ENCODE measurements at regions not wholly inside any gene's neighbourhood (a gene's known extent, or its start where the extent isn't known, plus 50 kb on each side); places are given as distances from the start of the nearest gene placed in this dataset.

DNA sequence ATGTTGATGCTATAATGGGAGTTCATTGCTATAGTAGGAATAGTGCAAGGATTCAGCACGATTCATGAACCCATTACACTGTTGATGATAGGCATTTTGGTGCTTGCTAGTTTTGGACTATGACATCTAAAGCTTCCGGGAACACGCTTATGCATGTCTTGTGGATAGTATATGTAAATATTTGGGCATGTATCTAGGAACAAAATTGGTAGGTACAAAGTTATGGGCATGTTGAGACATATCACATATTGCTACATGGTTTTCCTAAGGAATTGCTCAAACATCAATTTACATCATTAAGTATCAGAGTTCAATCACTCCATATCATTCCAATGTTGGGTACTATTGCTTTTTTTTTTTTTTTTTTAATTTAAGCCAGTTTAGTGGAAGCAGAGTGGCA lies 1103.2 kb downstream of the TBC1D22A start:
- no peaks in the 10 kb centered on the region for H3K27me3 ChIP-seq (ENCODE audit: control insufficient read depth, insufficient read depth, low read length)
- in situ Hi-C loops (cut with MboI; ENCODE audit: low sequenced_read_pairs) (no loop called here), dilution Hi-C loops (cut with HindIII; ENCODE audit: low sequenced_read_pairs, unreplicated experiment) (no loop called here), intact Hi-C loops (cut with micrococcal nuclease) (no loop called here)
- no TSS peak for BruUV-seq (replicated peaks)
- no peaks in the 10 kb centered on the region for H3K9me1 ChIP-seq (ENCODE audit: insufficient read depth, low read length)
- no peaks in the 10 kb centered on the region for H3K4me1 ChIP-seq (ENCODE audit: control insufficient read depth, insufficient read depth, low read length)
- H3K4me2 ChIP-seq (ENCODE audit: low read depth, low read length), result no peak overlapping the region
- H3K36me3 ChIP-seq (ENCODE audit: control insufficient read depth, insufficient read depth, low read length), result no peaks in the 10 kb centered on the region
- ATAC-seq (ENCODE audit: low read depth), result no peak
- H3K27ac ChIP-seq (ENCODE audit: insufficient read depth, low read length), result no peak overlapping the region
- no peak overlapping the region for H4K8ac ChIP-seq (ENCODE audit: low read depth in 2 of 2, low read length in 2 of 2)
- TF ChIP-seq MAZ (IDR thresholded peaks at IDR 0.05; ENCODE audit: borderline replicate concordance, low read depth, low read length) (no peak), CEBPB (IDR thresholded peaks at IDR 0.05; ENCODE audit: low read depth, low read length) (no peak), MXI1 (IDR thresholded peaks at IDR 0.05; ENCODE audit: borderline replicate concordance, low read depth, low read length) (no peak), FOS (IDR thresholded peaks at IDR 0.05; ENCODE audit: low read depth, low read length) (no peak), BHLHE40 (IDR thresholded peaks at IDR 0.05; ENCODE audit: low read depth, low read length) (no peak), RCOR1 (IDR thresholded peaks at IDR 0.05; ENCODE audit: insufficient replicate concordance, low read length) (no peak), RAD21 (IDR thresholded peaks at IDR 0.05; ENCODE audit: low read length) (no peak), NFE2L2 (IDR thresholded peaks at IDR 0.05; ENCODE audit: low read depth, low read length) (no peak), RFX5 (IDR thresholded peaks at IDR 0.05; ENCODE audit: low read depth, low read length) (no peak), MAFK (IDR thresholded peaks at IDR 0.05; ENCODE audit: low read depth, low read length) (no peak)
- H3K9ac ChIP-seq (ENCODE audit: low read depth, low read length), result no peak overlapping the region
- H3K79me1 ChIP-seq (ENCODE audit: low read depth in 1 of 2, low read length in 2 of 2), result no peaks in the 10 kb centered on the region
- no peak overlapping the region for H3K23ac ChIP-seq (ENCODE audit: low read depth, low read length)
- H3K56ac ChIP-seq (ENCODE audit: extremely low read depth, insufficient read depth, low read length), result no peak overlapping the region
- DNase-seq, result no peak
- no CpG with 5 or more reads among the region's 3 CpGs for WGBS, 2 experiments (ENCODE audit: extremely low coverage in 2 of 2, insufficient read length in 1 of 2)
- H2AFZ ChIP-seq (replicated peaks; ENCODE audit: low read length, poor library complexity), result no peak overlapping the region
- no peak overlapping the region for H2AK9ac ChIP-seq (replicated peaks; ENCODE audit: low read depth, low read length, poor library complexity)
- H2BK120ac ChIP-seq (ENCODE audit: low read depth, low read length), result no peak overlapping the region
- no peak overlapping the region for H3K14ac ChIP-seq (replicated peaks; ENCODE audit: low read depth, low read length)
- no peak overlapping the region for H4K91ac ChIP-seq (ENCODE audit: insufficient read depth, low read depth, low read length)
- CTCF ChIA-PET, result no interaction called here
- H2BK5ac ChIP-seq (ENCODE audit: low read depth, low read length, poor library complexity, severe bottlenecking), result no peak overlapping the region
- H3K9me3 ChIP-seq (ENCODE audit: control insufficient read depth, insufficient read depth, low read length), result peaks cover 22% of the 10 kb centered on the region
- H4K20me1 ChIP-seq (ENCODE audit: insufficient read depth, low read length), result no peaks in the 10 kb centered on the region
- no peak overlapping the region for H3K4me3 ChIP-seq (ENCODE audit: insufficient read depth, low read depth, low read length)
- H3K4ac ChIP-seq (ENCODE audit: low read depth, low read length), result no peak overlapping the region
- no peak overlapping the region for H4K5ac ChIP-seq (ENCODE audit: low read depth, low read length)
- H2AK5ac ChIP-seq (ENCODE audit: low read depth, low read length), result no peak overlapping the region
- no peak overlapping the region for H2BK20ac ChIP-seq (ENCODE audit: low read depth, low read length)
- no peak overlapping the region for H2BK15ac ChIP-seq (ENCODE audit: low read depth, low read length)
- no peak overlapping the region for H3K18ac ChIP-seq (ENCODE audit: low read depth, low read length)
- POLR2A ChIA-PET (ENCODE audit: unreplicated experiment), result no interaction called here

All from IMR-90 (cell line).